Stimulated activated CD8-positive, alpha-beta memory T cell treated with anti-CD3 and anti-CD28 coated beads, Interleukin-2, amount 100 ng/mL, for 48 hours (primary cell): ENCODE measurements at regions not wholly inside any gene's neighbourhood (a gene's known extent, or its start where the extent isn't known, plus 50 kb on each side); places are given as distances from the start of the nearest gene placed in this dataset.
A peak's percentile ranks its signal among the peaks of the same experiment; 100 is the strongest.

Experiments used
- DNase-seq, 2 donors: peaks; one replicate each; pipeline ENCODE4 v3.0.0-alpha.2; 2020; ENCODE audit warnings: low read depth in 2 of 2

DNA sequence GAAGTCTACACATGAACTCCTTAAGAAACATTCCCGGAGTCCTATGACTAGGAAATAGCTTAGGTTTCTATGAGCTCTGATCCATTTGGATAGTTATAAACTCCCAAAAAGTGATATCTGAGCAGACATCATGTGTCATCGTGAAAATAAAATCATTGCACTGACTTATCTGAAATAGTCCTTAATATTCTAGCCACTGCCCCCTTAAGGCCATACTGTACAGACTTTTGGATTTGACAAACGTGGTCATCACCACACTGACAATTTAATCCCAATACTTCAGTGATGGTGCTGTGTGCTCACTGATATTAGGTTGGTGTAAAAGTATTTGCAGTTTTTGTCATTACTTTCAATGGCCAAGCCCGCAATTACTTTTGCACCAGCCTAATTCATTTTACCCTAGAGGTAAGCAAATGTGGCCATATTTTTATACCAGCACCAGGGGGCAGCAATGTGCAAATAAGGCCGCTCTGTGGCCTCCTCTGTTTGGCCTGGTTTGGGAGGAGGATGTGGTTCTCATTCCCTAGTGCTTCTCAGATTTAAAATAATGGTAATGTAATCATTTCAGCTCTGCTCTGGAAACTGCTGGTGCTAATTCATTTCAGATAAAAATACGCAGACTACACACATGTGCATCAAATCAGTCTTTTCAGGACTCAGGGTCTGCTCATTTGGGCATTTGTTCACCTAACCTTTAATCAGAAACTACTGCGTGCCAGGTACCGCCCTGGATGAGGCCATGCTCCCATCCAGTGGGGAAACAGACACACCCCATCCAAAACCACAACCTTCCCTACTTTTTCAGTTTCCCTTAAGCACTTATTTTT, 196.4 kb upstream of the C1QTNF7 start:
- peak; percentile 50 to 55 for DNase-seq

DNA sequence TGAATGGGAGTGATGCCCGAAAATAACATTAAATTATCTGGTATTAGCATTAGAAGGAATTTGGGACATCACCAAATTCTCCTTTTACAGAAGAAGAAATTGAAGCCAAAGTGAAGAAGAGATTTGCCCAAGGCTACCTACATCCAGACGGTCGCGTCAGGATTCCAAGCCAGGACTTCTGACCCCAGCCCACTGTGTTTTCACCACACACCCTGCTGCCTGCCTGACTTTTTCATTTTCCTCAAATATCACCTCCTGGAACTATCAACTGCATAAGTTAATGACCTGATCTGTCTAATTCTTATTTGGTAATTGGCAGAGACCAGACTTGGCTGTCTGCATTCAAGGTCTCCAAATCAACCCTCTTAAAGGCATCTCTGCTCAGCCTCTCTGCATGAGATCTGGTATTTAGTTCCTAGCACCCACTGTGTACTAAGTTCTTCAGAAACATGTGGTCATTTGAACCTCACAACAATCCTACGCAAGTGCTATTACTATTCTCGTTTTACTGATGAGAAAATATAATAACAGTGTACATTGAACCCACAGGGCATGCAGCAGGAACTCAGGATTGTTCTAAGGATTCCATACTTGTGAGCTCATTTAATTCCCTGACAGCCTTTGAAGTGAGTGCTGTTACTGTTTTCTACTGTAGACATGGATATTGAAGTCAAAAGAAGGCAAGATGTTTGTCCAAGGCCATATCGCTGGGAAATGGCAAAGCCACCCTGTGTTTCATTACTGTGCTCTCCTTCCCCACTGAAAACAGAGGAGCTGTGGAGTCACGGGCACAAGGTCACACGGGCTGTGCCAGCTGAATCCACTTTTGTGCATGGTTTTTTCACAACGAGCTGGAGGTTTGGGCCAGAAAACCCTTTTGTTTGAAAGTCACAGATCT, 195.2 kb upstream of the C1QTNF7 start:
- no peak for DNase-seq

DNA sequence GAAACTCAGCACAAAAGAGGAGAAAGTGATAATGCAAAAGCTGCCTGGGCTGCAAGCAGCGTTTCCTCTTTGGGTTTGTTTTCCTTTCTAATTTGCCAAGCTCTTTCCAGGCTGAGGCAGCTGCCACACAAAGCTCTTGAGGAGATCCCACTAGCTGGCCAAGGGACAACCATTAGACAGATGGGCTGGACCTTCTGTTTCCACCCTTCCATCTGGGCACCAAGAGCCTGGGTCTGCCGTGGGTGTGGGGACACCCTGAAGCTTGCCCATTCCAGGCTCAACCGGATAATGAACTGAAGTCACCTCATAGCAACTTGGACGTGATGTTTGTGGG, 194.6 kb upstream of the C1QTNF7 start:
- DNase-seq, result no peak

DNA sequence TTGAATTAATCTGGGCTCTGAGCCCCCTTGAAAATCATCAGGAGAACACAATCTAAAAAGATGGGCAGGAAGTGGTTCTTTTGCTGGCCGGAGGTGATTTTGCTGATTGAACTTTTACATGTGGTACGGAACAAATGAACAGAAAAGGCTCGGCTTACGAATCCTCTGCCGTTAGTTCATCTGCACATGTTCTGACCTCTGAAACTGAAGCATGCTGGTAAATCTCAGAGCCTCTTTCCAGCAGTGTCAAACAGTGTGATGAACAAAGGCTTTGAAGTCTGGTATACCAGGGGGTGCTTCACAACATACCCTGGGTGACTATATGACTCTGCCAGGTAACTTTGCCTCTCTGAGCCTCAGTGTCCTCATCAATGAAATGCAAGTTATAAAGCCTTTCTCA, 194.2 kb upstream of the C1QTNF7 start:
- no peak for DNase-seq

DNA sequence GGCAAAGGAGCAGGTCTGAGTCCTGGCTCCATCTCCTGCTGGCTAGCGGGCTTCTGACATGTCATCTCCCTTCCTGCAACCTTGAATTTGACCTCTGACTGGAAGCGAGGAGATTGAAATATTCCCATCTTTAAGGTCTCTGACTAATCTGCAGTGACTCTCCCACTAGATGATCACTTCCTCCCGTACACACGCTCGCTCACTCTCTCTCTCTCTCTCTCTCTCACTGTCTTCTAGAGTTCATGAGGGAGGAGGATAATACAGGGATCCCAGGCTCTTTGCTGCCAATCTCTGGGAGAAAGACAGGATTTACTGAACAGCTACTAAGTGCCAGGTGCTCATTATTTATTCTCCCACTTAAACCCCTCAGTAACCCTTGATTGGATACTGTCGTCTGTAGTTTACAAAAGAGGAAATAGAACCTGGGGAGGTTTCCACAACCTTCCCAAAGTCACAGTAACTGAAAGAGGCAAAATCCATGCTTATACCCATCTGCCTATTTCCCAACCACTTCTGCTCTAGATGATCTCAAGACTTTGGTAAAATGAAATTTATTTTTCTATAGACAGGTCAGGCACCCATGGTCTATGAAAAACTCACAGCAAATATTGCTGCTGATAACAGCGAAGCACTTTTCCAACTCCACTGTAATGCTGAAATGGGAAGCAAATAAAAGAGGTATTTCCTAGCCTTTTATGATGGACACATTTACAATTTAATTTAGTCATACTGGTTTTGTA, 193.5 kb upstream of the C1QTNF7 start:
- DNase-seq, result no peak

DNA sequence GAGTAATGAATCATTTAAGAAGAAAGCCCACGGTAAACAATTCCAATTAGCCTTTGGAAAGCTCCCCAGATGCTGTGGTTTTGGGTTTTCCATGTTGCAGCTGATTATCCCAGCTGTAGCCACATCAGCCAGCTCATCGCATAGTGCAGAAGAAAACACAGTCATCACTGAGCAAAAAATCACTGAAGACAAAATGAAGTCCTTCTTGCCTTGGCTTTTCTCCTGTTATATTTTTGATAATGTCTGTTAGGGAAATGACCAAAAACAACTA, 193.0 kb upstream of the C1QTNF7 start:
- DNase-seq, result no peak

DNA sequence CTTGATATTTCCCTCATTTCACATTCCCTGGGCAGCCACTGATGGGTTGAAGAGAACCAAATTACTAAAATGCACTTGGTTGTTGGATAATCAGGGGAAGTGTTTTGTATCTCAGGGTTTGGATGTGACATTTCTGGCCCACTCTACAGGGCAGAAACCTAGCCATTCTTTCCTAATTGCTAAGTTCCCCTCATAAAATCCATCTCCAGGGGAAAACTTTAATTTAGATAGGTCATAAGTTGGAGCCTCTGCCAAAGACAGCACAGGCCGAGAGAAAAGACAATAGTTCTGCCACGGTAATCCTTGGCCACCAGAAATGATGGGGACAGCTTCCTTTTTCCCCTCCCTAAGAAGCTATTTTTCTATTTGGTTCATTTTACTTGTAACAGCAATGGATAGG, 192.7 kb upstream of the C1QTNF7 start:
- no peak for DNase-seq

DNA sequence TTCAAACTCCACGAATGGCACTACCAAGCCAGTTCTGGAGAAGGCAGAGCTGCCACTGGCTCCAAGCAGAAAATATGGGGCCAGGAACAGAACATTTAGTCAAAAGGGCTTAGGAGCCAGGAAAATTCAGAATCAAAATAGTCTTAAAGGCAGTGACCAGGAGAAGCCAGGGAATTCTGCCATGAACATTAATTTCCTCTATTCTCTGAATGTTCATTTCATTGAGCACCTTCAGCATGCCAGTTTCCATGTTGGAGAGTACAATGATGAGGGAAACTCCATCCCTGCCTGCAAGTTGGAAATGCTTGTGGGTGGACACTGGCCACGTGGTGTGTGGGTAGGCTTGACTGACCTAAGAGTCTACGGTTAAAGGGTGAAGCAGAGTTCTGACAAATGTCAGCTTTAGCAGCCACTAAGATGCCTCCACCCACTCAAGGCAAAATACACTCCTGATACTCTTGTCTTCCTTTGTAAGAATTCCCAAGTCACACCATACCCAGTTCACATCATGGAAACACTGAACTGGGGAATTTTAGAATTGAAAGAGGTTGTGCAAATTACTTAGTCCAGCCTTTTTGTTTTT, 190.1 kb upstream of the C1QTNF7 start:
- DNase-seq, result no peak

DNA sequence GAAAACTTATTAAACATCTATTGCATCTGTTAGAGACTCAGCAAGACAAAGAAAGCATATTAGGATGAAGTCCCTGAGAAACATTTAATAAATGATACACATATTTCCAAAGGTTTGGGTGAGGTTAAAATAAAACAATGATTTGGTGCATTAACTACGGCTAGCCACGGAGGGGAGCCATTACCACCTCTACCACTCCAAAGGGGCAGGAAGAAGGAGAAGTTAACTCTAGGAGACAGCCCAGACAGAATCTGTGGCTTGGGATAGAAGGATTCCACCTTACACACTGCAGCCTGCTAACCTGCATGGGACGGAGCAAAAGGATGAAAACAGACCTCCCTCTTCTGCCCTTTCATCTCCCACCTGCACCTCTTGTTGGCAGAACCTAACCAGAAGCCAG, 189.1 kb upstream of the C1QTNF7 start:
- no peak for DNase-seq

DNA sequence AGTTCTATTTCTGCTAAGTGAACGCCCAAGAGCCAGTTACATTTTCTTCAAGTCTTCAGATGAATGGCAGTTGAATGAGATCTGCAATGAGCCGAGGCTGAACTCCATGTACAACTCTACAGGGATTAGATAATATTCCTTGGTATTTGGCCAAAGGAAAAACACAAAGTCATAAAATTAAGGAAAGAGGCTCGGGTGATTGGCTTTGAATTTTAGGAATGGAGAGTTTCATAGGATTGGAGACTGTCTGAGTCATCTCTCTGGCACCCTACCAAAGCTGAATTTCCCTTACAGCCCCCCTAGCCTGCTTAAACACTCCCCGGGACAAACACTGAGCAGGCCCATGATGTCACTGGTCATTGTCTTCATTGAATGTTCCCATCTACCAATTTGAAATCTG, 188.0 kb upstream of the C1QTNF7 start:
- no peak for DNase-seq

DNA sequence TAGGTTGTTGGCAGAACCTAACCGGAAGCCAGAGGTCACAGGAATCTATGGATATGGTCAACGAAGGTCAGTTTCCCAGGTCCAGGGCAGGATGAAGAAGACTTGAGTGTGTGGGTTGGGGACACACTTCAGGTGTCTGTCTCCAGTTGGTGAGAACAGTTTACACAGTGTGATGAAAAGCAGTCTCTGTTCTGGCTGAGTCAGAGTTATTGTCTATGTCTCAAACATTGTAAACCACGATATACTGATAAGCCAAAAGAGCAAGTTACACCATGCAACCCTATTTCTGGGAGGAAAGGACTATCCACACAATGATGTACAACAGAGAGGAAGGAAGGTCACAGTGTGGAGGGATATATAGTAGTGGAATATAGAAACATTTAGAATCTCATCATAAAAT, 187.1 kb upstream of the C1QTNF7 start:
- DNase-seq, result no peak

DNA sequence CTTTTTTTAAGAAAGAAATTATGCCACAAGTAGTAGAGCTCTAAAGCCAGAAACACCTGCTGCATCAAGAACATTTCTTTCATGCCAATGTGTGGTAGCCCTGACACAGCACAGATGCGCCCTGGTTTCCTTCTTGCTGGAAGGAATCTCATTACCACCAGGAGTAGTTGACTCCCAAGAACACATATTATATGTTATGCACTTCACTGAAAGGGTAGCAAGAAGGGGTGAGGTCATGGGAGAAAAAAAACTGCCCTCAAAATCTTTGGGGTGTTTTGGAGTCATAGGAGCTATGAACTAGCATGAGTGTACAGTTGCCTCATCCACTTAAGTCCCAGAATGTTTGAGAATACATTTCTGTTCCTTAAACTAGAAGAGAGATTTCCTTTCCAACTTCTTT, 185.8 kb upstream of the C1QTNF7 start:
- no peak for DNase-seq

DNA sequence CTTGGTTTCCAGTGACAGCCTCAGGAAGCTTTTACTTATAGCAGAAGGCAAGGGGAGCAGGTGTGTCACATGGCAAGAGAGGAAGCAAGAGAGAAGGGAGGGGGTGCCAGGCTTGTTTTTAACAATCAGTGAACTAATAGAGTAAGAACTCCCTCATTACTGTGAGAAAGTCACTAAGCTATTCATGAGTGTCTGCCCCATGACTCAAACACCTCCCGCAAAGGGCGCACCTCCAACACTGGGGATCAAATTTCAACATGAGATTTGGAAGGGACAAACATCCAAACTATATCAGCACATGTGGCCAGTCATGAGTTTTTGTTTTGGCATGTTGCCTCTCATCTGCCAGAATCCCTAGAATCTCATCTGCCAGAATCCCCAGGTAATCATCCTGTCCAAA, 183.5 kb upstream of the C1QTNF7 start:
- no peak for DNase-seq

DNA sequence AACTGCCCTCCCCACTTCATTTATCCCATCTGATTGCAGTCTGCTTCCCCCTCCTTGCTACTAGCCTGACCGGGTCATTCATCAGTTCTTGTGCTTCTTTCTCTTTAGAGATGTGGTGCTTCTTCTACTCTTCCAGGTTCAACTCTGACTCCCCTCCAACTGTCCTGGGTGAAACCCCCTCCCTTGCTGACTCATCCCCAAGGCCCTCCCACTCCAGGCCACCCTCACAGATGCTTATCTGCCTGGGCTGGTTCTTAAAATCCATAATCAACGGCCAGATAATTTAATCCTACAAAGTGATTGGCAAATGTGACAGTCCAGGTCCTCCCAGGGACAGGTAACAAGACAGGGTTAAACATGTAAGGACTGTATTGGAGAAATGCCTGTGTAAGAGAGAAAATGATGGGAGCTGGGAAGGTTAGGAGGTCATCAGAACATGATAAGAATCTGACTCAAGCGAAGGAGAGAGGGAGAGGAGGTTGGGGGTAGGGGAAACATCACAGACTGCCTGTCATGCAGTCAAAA, 182.8 kb upstream of the C1QTNF7 start:
- no peak for DNase-seq

DNA sequence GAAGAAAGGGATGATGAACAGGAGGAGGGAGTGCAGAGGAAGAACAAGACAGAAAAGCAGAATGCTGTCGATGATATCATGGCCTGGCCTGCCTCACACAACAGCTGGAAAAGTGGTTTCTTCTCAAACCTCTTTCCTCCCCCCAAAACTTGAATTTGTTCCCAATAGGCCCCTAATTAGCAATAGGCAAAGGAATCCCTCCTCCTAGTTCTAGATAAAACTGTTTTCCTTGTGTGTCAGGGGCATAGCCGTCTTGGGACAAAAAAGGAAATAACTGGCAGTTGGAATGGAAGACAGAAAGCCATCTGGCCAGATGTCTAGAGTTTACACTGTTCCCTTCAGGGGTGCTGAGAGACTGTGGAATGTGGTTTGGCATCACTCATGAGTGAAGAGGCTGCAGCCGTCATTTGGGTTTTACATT, 177.8 kb upstream of the C1QTNF7 start:
- no peak for DNase-seq

DNA sequence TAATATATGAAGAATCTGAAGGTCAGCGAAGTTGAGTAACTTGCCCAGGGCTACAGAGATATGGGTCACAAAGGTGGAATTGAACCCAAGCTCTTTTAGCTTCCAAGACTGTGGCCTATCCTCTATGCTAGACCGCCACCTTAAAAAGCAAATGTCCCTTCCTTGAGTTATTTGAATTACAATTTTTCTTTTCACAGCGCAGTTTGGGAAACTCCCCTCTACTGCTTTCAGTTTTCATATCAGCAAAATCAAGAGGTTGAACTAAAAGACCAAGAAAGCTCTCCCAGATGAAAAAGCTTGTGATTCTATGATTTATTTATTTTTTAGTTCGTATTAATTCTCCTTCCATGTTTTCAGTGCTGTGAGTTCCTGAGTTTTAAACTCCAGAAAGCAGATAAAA, 174.5 kb upstream of the C1QTNF7 start:
- DNase-seq, result no peak

DNA sequence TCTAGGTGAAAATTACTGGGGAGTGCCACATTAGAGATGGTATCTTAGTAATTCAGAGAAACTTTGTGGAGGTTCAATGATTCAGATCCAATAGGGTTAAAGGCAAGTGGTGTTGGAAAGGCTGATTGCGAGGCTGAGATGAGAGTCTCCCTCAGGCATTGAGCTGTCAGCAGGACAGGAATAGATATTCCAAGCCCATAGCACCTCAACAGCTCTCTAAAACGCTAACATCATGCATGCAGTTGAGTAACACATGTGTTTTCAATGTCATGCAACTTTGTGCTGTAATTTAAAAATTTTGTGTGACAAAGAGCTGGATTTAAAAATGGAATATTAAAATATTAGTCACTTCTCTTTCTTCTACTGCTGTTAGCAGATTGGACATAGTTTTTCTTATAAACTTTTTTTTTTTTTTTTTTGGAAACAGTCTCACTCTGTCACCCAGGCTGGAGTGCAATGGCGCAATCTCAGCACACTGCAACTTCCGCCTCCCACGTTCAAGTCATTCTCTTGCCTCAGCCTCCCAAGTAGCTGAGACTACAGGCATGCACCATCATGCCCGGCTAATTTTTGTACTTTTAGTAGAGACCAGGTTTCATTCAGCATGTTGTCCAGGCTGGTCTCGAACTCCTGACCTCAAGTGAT, 173.5 kb upstream of the C1QTNF7 start:
- no peak for DNase-seq

DNA sequence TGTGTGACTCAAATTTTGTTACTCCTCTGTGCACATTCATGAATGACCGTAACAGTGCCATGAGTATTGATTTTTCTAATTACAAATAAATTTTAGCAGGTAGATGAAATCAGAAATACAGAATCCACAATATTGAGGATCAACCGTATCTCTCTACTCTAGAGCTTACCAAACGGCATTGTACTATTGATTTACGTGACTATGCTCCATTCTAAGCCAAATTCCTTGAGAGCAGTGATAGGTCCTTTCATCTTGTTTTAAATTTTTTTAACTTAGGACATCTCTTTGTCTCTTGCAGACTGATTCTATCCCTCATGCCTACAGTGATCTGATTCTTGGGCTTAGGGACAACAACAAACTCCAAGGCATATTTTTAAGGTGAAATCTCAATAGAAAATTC, 172.3 kb upstream of the C1QTNF7 start:
- no peak for DNase-seq

DNA sequence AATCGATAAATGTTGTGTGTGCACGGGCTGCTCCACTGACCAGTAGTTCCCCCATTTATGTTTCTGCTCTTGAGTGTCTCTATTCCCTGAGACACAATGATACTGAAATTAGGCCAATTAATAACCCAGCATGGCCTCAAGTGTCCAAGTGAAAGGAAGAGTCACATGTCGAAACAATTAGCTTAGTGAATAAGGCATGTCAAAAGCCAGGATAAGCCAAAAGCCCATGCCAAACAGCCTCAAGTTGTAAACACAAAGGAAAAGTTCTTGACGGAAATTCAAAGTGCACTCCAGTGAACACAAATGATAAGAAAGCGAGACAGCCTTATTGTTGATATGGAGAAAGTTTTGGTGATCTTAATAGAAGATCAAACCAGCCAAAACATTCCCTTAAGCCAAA, 167.1 kb upstream of the C1QTNF7 start:
- DNase-seq, result no peak

DNA sequence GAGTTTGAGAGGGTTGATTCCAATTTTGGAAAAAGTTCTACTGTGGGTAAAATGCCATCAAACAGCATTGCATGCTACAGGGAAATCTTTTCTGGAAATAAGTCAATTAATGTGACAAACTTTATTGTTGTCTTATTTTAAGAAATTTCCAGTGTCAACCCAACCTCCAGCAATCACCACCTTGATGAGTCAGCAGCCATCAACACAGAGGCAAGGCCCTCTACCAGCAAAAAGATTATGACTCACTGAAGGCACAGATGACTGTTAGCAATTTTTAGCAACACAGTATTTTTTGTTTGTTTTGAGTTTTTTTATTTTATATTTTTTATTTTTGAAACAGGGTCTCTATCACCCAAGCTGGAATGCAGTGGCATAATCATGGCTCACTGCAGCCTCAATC, 165.4 kb upstream of the C1QTNF7 start:
- no peak for DNase-seq

DNA sequence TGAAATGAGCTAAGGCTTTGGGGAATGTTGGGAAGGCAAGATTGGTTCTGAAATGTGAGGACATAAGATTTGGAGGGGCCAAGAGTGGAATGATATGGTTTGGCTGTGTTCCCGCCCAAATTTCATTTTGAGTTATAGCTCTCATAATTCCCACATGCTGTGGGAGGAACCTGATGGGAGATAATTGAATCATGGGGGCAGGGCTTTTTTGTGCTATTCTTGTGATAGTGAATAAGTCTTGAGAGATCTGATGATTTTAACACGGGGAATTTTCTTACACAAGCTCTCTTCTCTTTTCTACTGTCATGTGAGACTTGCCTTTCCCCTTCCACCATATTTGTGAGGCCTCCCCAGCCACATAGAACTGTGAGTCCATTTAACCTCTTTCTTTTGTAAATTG, 157.6 kb upstream of the C1QTNF7 start:
- DNase-seq, result no peak

DNA sequence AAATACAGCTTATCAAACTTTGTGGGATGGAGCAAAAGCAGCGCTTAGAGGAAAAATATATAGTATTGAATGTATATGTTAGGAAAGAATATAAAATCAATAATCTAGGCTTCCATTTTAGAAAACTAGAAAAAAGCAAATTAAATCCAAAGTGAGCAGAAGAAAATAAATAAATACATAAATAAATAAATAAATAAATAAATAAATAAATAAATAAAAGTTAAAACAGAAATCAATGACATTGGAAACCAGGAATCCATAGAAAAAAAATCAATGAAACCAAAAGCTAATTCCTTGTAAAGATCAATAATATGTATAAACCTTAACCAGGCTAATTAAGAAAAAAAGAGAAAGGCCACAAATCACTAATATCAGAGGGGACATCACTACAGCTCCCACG, 141.8 kb upstream of the C1QTNF7 start:
- DNase-seq, result no peak
